ENCODE measurements at regions not wholly inside any gene's neighbourhood (a gene's known extent, or its start where the extent isn't known, plus 50 kb on each side); places are given as distances from the start of the nearest gene placed in this dataset.

DNA sequence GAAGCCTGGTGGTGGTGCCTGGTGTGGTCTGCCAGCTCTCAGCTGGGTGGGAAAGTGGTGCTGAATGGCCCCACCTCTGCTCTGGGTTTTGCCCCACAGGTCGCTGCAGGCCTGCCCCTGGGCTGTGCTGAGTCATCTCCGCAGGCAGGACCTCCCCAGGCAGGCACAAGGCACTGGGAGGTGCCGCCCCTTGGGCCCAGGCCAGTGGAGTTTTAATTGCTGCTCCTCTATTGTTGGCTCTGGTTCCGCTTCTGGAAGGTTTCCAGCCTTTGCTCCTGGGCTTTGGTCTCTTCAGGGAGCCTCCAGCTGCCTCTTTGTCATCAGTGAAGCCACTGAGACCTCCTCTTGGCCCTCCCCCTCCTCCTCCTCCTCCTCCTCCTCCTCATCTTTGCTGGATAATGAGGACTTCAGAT is 180.3 kb upstream of the GRB10 start:
- peak; percentile 58 for DNase-seq (ENCODE audit: low spot score)

DNA sequence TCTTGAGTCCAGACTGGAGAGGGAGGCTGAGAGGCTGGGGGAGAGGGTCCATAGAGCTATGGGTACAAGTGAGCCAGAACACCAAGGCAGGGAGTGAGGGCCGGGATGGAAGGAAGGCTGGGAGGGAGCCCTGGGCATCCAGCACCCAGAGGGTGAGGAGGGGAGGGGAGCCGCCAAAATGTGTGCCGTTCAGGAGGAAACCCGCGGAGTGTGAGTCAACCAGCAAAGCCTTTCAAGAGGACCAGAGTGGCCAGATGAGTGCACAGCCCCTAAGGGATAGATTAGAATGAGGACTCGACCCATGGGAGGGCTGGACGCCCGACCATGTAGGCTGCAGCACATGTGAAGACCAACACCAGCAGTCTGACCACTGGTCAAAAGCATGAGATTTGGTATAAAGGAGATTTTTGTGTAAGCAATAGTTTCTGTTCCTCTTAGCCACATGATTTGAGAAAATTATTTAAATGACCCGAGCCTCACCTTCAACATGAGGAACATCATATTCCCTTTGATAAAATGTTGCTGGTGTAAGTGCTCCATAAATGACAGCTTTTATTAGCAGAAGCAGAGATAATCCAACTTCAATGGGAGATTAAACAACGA is 179.7 kb upstream of the GRB10 start:
- DNase-seq (ENCODE audit: low spot score) = no peak

DNA sequence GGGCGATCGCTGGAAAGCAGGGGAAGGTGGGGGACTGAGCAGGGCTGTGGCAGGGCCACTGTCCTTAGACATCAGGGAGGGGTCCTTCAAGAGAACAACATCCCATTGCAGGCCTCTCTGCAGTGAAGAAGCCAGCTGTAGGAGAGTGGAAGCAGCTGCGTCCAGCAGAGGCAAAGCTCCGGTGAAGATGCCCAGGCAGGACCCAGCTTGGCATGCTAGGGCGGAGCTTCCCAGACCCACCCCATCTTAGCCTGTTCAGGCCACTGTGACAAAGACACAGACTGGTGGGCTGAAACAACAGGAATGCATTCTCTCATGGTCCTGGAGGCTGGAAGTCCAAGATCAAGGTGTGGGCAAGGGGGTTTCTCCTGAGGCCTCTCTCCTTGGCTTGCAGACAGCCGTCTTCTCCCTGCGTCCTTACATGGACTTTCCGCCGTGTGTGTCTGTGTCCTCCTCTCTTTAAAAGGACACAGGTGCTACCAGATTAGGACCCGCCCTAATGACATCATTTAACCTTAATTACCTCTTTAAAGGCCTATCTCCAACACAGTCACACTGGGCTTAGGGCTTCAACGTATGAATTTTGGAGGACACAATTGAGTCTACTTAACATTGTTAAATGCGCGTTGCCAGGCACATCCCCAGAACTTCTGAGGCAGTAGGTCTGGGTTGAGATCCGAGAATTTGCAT is 178.1 kb upstream of the GRB10 start:
- no peak for DNase-seq (ENCODE audit: low spot score)

DNA sequence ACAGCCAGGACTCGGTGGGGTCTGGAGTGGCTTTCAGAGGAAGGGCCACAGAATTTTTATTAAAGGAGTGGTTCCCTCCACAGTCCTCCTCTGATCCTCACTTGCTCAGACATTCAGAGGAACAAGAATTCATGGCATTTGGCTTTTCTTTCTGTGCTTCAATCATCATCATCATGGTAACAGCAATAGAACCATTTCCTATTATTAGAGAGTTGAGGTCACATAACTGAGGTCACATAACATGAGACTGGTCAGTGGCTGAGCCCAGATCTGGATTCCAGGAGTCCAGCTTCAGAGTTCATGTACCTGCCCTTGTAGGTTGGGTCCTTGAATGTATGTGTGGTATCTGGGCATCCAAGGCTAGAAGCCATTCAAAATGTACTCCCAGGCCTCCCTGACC is 177.3 kb upstream of the GRB10 start:
- DNase-seq (ENCODE audit: low spot score) = no peak

DNA sequence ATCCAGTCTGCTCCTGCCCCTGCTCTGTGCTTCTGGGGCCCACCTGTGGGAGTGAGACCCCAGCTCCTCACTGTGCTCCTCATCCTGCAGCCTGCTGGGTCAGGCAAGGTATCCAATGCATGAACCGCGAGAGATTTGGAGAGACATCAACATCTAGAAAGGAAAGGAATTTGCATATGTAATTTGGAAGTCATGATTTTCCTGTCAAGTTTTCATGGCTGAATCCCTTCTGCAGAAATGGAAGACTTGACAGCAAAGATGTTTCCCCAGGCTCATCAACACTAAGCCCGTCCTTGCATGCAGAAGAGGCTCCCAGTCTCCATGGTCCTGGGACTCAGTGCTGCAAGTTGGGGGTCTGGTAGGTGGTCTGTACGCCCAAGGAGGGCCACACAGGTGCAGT is 176.9 kb upstream of the GRB10 start:
- DNase-seq (ENCODE audit: low spot score) = no peak

DNA sequence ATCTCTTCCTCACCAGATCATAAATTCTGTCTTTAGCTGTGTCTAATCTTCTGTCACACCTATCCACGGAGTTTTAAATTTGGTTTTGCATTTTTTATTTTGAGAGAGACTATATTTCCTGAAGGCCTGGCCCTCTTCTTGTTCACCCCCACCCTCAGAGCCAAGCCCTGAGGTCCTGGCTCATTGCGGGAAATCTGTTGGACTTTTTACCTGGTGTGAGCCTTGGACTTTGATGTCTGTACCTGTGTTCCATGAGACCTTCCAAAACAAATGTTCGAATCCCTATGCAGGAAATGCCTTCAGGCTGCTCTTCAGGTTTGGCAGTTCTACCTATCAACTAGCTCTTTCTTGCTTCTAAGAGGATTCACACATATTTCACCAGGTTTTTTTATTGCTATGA is 175.2 kb upstream of the GRB10 start:
- DNase-seq (ENCODE audit: low spot score) = no peak

GRCh38 chr7:50957431-50957830 is 174.7 kb upstream of the GRB10 start:
- no peak for DNase-seq (ENCODE audit: low spot score)

- no peak for DNase-seq (ENCODE audit: low spot score)
Observed at GRCh38 chr7:50956522-50957155, 173.9 kb upstream of the GRB10 start.

GRCh38 chr7:50954716-50955115 is 172.0 kb upstream of the GRB10 start:
- DNase-seq (ENCODE audit: low spot score) = no peak

DNA sequence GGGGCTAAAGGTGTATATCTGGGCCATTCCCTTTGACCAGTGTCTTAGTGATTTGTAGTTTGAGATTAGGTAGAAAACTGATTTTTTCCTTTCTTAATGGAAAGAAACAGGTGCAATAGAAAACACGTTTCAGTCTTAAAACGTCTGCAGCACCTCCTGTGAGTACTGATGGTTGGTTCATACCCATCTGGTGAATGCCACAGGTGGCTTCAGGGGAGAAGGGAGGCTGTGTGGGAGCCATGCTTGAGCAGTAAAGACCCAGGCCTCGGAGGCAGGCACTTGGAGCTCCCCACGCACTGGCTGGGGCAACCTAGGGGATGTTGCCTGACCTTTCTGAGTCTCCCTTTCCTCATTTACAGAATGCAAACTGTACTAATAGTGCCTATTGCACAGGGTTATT is 171.5 kb upstream of the GRB10 start:
- DNase-seq (ENCODE audit: low spot score) = no peak

GRCh38 chr7:50953820-50954219 is 171.1 kb upstream of the GRB10 start:
- DNase-seq (ENCODE audit: low spot score) = no peak

DNA sequence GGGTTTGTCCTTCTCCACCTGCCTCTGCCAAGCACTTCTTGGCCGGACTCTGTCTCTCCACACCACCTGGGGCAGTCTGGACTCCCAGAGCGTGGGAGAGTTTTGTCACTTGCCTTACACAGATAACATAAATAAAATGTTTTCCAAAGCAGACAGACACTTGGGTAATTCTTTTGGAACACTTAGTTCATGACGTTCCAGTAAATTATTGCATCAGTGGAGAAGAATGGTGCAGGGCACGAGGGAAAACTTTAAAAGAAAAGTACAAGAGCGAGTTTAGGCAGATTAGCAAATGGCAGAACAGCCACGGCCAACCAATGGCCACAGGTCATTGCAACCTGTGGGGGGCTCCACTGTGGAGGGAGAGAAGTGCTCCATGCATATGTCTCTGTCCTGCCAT is 170.6 kb upstream of the GRB10 start:
- no peak for DNase-seq (ENCODE audit: low spot score)

- DNase-seq (ENCODE audit: low spot score) = no peak
Observed at GRCh38 chr7:50952544-50952943, 169.8 kb upstream of the GRB10 start.

GRCh38 chr7:50952120-50952519 is 169.4 kb upstream of the GRB10 start:
- no peak for DNase-seq (ENCODE audit: low spot score)

- no peak for DNase-seq (ENCODE audit: low spot score)
Observed at GRCh38 chr7:50943482-50943881, 160.8 kb upstream of the GRB10 start.

DNA sequence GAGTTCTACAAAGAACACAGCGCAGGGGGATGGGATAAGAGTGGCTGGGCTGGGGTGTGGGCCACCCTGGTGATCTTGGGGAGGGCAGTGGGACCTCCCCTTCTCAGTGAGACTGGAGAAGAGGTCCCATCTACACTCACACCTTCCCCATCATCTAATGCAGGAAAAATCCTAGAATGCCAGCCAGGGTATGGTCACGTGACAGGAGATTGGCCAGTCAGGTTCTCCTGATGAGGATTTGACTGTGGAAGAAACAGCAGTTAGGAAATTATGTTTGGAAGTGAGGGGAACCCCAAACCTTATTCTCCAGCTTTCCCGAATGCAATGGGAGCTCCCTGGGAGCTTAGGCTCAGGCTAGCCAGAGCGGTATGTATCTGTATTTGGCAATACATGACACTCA is 158.8 kb upstream of the GRB10 start:
- no peak for DNase-seq (ENCODE audit: low spot score)

DNA sequence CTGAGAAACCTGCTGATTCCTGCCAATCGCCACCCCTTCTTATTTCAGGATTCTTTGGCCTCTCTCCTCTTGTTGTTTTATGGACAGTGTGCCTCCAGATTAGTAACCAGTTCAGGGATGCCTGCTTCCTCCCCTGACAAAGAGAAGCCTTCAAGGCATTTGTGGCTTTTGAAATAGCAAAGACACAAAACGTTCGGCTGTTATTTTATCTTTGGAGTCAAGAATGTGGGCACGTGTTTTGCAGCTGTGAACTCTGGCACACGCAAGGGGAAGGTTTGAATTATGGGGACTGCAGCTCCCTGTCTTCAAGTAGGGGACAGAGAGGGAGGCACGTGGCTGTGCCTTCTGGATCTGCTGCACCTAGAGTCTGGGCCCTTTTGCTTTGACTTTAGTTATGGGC is 157.9 kb upstream of the GRB10 start:
- DNase-seq (ENCODE audit: low spot score) = no peak

GRCh38 chr7:50939021-50939420 is 156.3 kb upstream of the GRB10 start:
- no peak for DNase-seq (ENCODE audit: low spot score)

- no peak for DNase-seq (ENCODE audit: low spot score)
Observed at GRCh38 chr7:50937727-50938126, 155.0 kb upstream of the GRB10 start.

DNA sequence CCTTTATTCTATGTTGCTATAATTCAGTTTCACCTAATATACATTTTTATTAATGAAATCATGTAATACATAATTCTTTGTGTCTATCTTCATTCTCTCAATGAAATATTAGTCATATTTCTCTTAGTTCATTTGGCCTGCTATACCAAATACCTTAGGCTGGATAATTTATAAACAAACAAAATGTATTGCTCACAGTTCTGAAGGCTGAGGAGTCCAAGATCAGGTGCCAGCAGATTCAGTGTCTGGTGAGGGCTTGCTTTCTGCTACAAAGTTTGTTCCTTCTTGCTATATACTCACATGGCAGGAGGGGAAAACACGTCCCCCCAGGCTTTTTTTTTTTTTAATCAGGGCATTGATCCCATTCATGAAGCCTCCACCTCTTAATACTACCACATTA is 143.4 kb upstream of the GRB10 start:
- DNase-seq (ENCODE audit: low spot score) = no peak

DNA sequence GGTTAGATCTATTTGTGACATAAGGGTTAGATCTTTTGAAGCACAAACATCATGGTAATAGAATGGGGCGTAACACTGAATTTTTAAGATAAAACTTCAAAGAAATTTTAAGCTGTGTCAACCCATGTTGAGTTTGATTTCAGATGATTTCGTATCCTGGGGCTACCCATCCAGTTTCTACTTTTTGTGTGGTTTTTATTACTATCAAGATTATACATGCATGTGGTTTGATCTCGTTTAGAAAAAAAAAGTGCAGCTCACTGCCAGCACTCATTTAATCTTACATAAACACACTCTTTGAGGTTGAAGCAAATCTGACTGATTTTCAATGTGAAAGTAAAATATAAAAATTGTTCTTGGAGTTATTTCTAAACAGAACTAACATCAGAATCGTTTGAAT is 140.8 kb upstream of the GRB10 start:
- DNase-seq (ENCODE audit: low spot score) = no peak

GRCh38 chr7:50921114-50921813 is 138.6 kb upstream of the GRB10 start:
- no peak for DNase-seq (ENCODE audit: low spot score)

DNA sequence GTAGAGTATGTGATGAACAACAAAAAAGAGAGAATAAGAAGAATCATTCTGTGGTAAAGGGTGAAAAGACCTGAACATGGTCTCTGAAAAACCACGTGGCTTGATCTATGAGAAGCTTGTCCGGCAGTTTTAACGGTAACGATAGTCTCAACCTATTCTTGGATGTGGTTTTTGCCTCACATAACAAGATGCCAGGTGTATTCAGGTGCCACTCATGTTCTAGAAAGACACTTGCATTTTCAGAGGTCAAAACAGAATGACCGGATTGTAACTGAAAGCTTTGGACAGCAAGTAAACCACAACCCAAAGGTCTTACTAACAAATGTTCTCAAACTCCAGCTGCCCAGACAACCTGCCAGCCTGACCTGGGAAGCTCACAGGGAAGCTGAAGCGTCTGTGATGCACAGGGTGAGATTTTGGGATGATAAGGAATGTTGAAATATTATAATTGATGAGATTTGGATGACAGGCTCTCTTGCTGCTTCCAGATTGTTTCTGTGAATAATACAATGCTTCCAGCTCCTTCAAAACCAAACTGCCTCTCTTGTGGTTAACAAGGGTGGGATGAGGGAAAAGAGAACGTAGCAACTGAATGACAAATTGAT is 137.4 kb upstream of the GRB10 start:
- no peak for DNase-seq (ENCODE audit: low spot score)
